IMR-90 (cell line): ENCODE measurements at regions not wholly inside any gene's neighbourhood (a gene's known extent, or its start where the extent isn't known, plus 50 kb on each side); places are given as distances from the start of the nearest gene placed in this dataset.

Experiments
- ATAC-seq: fragments of 200-7000 bp; cut with Tn5 transposase; 2 replicates; pipeline ENCODE4 v1.9.1; 2020; ENCODE audit warnings: low read depth, mild to moderate bottlenecking, moderate library complexity
- BruUV-seq: library from RNA; stranded (reverse); fragments of 400-500 nt; replicated peaks from 2 replicates; lab custom pipeline; 2021; lab: Mats Ljungman, UMichigan
- CTCF ChIA-PET: fragments of 300-600 bp; formaldehyde crosslinking; extraction: SDS; loops from one replicate; lab custom pipeline; 2021; ENCODE audit warnings: antibody characterized with exemption; lab: Yijun Ruan, JAX
- POLR2A ChIA-PET: fragments of 300-600 bp; sonication (Branson Sonifier 250); formaldehyde crosslinking; loops from one replicate; lab custom pipeline; 2022; ENCODE audit warnings: antibody characterized with exemption; ENCODE audit not compliant: unreplicated experiment; lab: Charles Lee
- DNase-seq: peaks from one replicate; pipeline ENCODE4 v3.0.0; 2013
- H2AFZ ChIP-seq: replicated peaks from 2 replicates; pipeline ENCODE3; 2013; ENCODE audit warnings: low read length, mild to moderate bottlenecking; ENCODE audit not compliant: poor library complexity
- H2AK5ac ChIP-seq: 2 replicates; pipeline ENCODE4 v1.6.1; 2013; ENCODE audit warnings: low read depth, low read length, inconsistent platforms
- H2AK9ac ChIP-seq: replicated peaks from 2 replicates; pipeline ENCODE3; 2013; ENCODE audit warnings: mild to moderate bottlenecking, low read depth, low read length, moderate library complexity; ENCODE audit not compliant: poor library complexity
- H2BK120ac ChIP-seq: 2 replicates; pipeline ENCODE4 v1.6.1; 2013; ENCODE audit warnings: low read depth, low read length, inconsistent platforms
- H2BK15ac ChIP-seq: 3 replicates; pipeline ENCODE4 v1.6.1; 2013; ENCODE audit warnings: low read depth, low read length, inconsistent platforms
- H2BK20ac ChIP-seq: 2 replicates; pipeline ENCODE4 v1.6.1; 2013; ENCODE audit warnings: low read depth, mild to moderate bottlenecking, inconsistent platforms, low read length, moderate library complexity
- H2BK5ac ChIP-seq: 2 replicates; pipeline ENCODE4 v1.6.1; 2013; ENCODE audit warnings: mild to moderate bottlenecking, low read depth, low read length, inconsistent platforms; ENCODE audit not compliant: poor library complexity, severe bottlenecking
- H3K14ac ChIP-seq: replicated peaks from 2 replicates; pipeline ENCODE4 v1.6.1; 2013; ENCODE audit warnings: low read depth, low read length, inconsistent platforms
- H3K18ac ChIP-seq: 2 replicates; pipeline ENCODE4 v1.6.1; 2013; ENCODE audit warnings: low read depth, low read length, control low read depth
- H3K23ac ChIP-seq: 2 replicates; pipeline ENCODE4 v1.6.1; 2013; ENCODE audit warnings: low read depth, low read length, inconsistent platforms
- H3K27ac ChIP-seq: 2 replicates; pipeline ENCODE4 v1.5.1; 2013; ENCODE audit warnings: mild to moderate bottlenecking, control low read depth, low read length; ENCODE audit not compliant: insufficient read depth
- H3K27me3 ChIP-seq: 2 replicates; pipeline ENCODE4 v1.6.1; 2013; ENCODE audit warnings: low read length; ENCODE audit not compliant: control insufficient read depth, insufficient read depth
- H3K36me3 ChIP-seq: 2 replicates; pipeline ENCODE4 v1.6.1; 2013; ENCODE audit warnings: low read length, mixed read lengths; ENCODE audit not compliant: control insufficient read depth, insufficient read depth
- H3K4ac ChIP-seq: 2 replicates; pipeline ENCODE4 v1.6.1; 2013; ENCODE audit warnings: low read depth, low read length, inconsistent platforms
- H3K4me1 ChIP-seq: 2 replicates; pipeline ENCODE4 v1.6.1; 2013; ENCODE audit warnings: low read length, mixed read lengths; ENCODE audit not compliant: control insufficient read depth, insufficient read depth
- H3K4me2 ChIP-seq: 2 replicates; pipeline ENCODE4 v1.6.1; 2013; ENCODE audit warnings: low read depth, mild to moderate bottlenecking, control low read depth, low read length, moderate library complexity
- H3K4me3 ChIP-seq: 2 replicates; pipeline ENCODE4 v1.5.1; 2013; ENCODE audit warnings: low read depth, mild to moderate bottlenecking, control low read depth, low read length, moderate library complexity; ENCODE audit not compliant: insufficient read depth
- H3K56ac ChIP-seq: 2 replicates; pipeline ENCODE4 v1.6.1; 2013; ENCODE audit warnings: low read length, inconsistent platforms; ENCODE audit not compliant: insufficient read depth; ENCODE audit errors: extremely low read depth
- H3K79me1 ChIP-seq, 2 experiments: 2 replicates each; pipeline ENCODE4 v1.6.1; 2013; ENCODE audit warnings: low read length in 2 of 2, inconsistent platforms in 1 of 2, low read depth in 1 of 2
- H3K9ac ChIP-seq: 2 replicates; pipeline ENCODE4 v1.6.1; 2013; ENCODE audit warnings: low read depth, low read length, control low read depth
- H3K9me1 ChIP-seq: 2 replicates; pipeline ENCODE4 v1.6.1; 2013; ENCODE audit warnings: low read length, inconsistent platforms; ENCODE audit not compliant: insufficient read depth
- H3K9me3 ChIP-seq: 2 replicates; pipeline ENCODE4 v1.6.1; 2013; ENCODE audit warnings: low read length; ENCODE audit not compliant: control insufficient read depth, insufficient read depth
- H4K20me1 ChIP-seq: 2 replicates; pipeline ENCODE4 v1.6.1; 2013; ENCODE audit warnings: low read length, inconsistent platforms; ENCODE audit not compliant: insufficient read depth
- H4K5ac ChIP-seq: 2 replicates; pipeline ENCODE4 v1.6.1; 2013; ENCODE audit warnings: mild to moderate bottlenecking, low read depth, low read length, control low read depth
- H4K8ac ChIP-seq, 2 experiments: 2 replicates each; pipeline ENCODE4 v1.6.1; 2013; ENCODE audit warnings: low read depth in 2 of 2, low read length in 2 of 2, control low read depth in 1 of 2, inconsistent platforms in 1 of 2
- H4K91ac ChIP-seq: 2 replicates; pipeline ENCODE4 v1.6.1; 2013; ENCODE audit warnings: low read depth, low read length, inconsistent platforms; ENCODE audit not compliant: insufficient read depth
- BHLHE40 ChIP-seq: fragments of 150-350 bp; IDR thresholded peaks from 2 replicates; pipeline ENCODE4 v1.6.1; 2016; ENCODE audit warnings: mild to moderate bottlenecking, low read depth, low read length
- FOS ChIP-seq: fragments of 150-350 bp; IDR thresholded peaks from 2 replicates; pipeline ENCODE4 v1.6.1; 2016; ENCODE audit warnings: low read depth, low read length
- MAZ ChIP-seq: IDR thresholded peaks from 2 replicates; pipeline ENCODE4 v1.6.1; 2012; ENCODE audit warnings: low read depth, mild to moderate bottlenecking, low read length, improper control_type of control experiment, moderate library complexity, borderline replicate concordance
- MXI1 ChIP-seq: IDR thresholded peaks from 2 replicates; pipeline ENCODE4 v1.6.1; 2012; ENCODE audit warnings: low read depth, mild to moderate bottlenecking, low read length, moderate library complexity, borderline replicate concordance
- NFE2L2 ChIP-seq: fragments of 150-350 bp; IDR thresholded peaks from 2 replicates; pipeline ENCODE4 v1.6.1; 2016; ENCODE audit warnings: low read depth, mild to moderate bottlenecking, low read length
- RCOR1 ChIP-seq: IDR thresholded peaks from 2 replicates; pipeline ENCODE4 v1.6.1; 2012; ENCODE audit warnings: mild to moderate bottlenecking, low read length, improper control_type of control experiment; ENCODE audit not compliant: insufficient replicate concordance
- RFX5 ChIP-seq: IDR thresholded peaks from 2 replicates; pipeline ENCODE4 v1.8.0; 2012; ENCODE audit warnings: low read depth, mild to moderate bottlenecking, low read length, moderate library complexity
- WGBS, 2 experiments: methylation state at CpG; one replicate each; pipeline versions ENCODE4 v1.1.5 to v1.1.7; 2013; ENCODE audit warnings: missing lambda C conversion rate in 2 of 2; ENCODE audit not compliant: insufficient read length in 1 of 2; ENCODE audit errors: extremely low coverage in 2 of 2; 5-methylcytosine and 5-hydroxymethylcytosine counted together
- dilution Hi-C: fragments of 300-500 bp; cut with HindIII; formaldehyde crosslinking; loops from one replicate; pipeline ENCODE4 v1.14.3; 2018; ENCODE audit warnings: low sequenced_read_pairs; ENCODE audit not compliant: unreplicated experiment
- in situ Hi-C: fragments of 300-500 bp; cut with MboI; formaldehyde crosslinking; loops from 3 replicates; pipeline ENCODE4 v1.14.3; 2019; ENCODE audit warnings: low sequenced_read_pairs, inconsistent platforms, mixed read lengths
- intact Hi-C: fragments of 100-400 bp; cut with micrococcal nuclease; formaldehyde crosslinking; loops from 2 replicates; pipeline ENCODE4 v1.10.0; 2022
- TF ChIP-seq, protein P1 (sequence below): conservative IDR thresholded peaks from 2 replicates; pipeline ENCODE4 v1.5.1; 2012; ENCODE audit warnings: mild to moderate bottlenecking, low read depth, low read length, improper control_type of control experiment
- TF ChIP-seq, protein P2 (sequence below): fragments of 150-350 bp; IDR thresholded peaks from 2 replicates; pipeline ENCODE4 v1.6.1; 2017; ENCODE audit warnings: mild to moderate bottlenecking, antibody characterized with exemption, low read length, low read depth

GRCh38 chr5:29213475-29213874 lies 1980.0 kb upstream of the CDH6 start:
- no peak overlapping the region for H4K91ac ChIP-seq
- peaks cover 2% of the 10 kb centered on the region; the same call in 1 of the 2 replicates for H3K9me3 ChIP-seq
- H2BK15ac ChIP-seq, result no peak overlapping the region
- no peak overlapping the region for H3K18ac ChIP-seq
- H3K14ac ChIP-seq, result no peak overlapping the region
- dilution Hi-C loops, result no loop called here
- H3K4me1 ChIP-seq, result no peaks in the 10 kb centered on the region
- CTCF ChIA-PET, result interaction anchor here (0.6 kb wide), 1 partner anchor 1378 kb away, joined by 3 read pairs; no protein-coding TSS in a partner anchor
- no peak overlapping the region for H3K4me2 ChIP-seq
- no peak overlapping the region for H2AFZ ChIP-seq
- H2BK5ac ChIP-seq, result no peak overlapping the region
- H3K79me1 ChIP-seq, result no peaks in the 10 kb centered on the region
- H3K4ac ChIP-seq, result no peak overlapping the region
- no peak overlapping the region for H4K8ac ChIP-seq
- no peak overlapping the region for H2BK20ac ChIP-seq
- no peak overlapping the region for H3K56ac ChIP-seq
- H3K27me3 ChIP-seq, result no peaks in the 10 kb centered on the region
- no peak overlapping the region for H4K5ac ChIP-seq
- no peaks in the 10 kb centered on the region for H4K20me1 ChIP-seq
- H2AK9ac ChIP-seq, result no peak overlapping the region
- DNase-seq (no peak), ATAC-seq (no peak)
- no peak overlapping the region for H3K9ac ChIP-seq
- no peak overlapping the region for H2AK5ac ChIP-seq
- WGBS, 2 experiments, result 100% methylated on average over 2 of the region's 3 CpGs; no CpG with 5 or more reads in 1 of the 2 experiments
- no peak for TF ChIP-seq BHLHE40
- no peak for TF ChIP-seq RFX5
- no peak for TF ChIP-seq FOS
- TF ChIP-seq, protein P1, sequence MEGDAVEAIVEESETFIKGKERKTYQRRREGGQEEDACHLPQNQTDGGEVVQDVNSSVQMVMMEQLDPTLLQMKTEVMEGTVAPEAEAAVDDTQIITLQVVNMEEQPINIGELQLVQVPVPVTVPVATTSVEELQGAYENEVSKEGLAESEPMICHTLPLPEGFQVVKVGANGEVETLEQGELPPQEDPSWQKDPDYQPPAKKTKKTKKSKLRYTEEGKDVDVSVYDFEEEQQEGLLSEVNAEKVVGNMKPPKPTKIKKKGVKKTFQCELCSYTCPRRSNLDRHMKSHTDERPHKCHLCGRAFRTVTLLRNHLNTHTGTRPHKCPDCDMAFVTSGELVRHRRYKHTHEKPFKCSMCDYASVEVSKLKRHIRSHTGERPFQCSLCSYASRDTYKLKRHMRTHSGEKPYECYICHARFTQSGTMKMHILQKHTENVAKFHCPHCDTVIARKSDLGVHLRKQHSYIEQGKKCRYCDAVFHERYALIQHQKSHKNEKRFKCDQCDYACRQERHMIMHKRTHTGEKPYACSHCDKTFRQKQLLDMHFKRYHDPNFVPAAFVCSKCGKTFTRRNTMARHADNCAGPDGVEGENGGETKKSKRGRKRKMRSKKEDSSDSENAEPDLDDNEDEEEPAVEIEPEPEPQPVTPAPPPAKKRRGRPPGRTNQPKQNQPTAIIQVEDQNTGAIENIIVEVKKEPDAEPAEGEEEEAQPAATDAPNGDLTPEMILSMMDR, result no peak
- no peak for TF ChIP-seq NFE2L2
- TF ChIP-seq RCOR1, result no peak
- TF ChIP-seq, protein P2, sequence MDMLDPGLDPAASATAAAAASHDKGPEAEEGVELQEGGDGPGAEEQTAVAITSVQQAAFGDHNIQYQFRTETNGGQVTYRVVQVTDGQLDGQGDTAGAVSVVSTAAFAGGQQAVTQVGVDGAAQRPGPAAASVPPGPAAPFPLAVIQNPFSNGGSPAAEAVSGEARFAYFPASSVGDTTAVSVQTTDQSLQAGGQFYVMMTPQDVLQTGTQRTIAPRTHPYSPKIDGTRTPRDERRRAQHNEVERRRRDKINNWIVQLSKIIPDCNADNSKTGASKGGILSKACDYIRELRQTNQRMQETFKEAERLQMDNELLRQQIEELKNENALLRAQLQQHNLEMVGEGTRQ, result no peak
- no peak for TF ChIP-seq MXI1
- no peak for TF ChIP-seq MAZ
- H2BK120ac ChIP-seq, result no peak overlapping the region
- intact Hi-C loops, result no loop called here
- H3K36me3 ChIP-seq, result no peaks in the 10 kb centered on the region
- H3K27ac ChIP-seq, result no peak overlapping the region
- no peaks in the 10 kb centered on the region for H3K9me1 ChIP-seq
- H3K23ac ChIP-seq, result no peak overlapping the region
- no peak overlapping the region for H3K4me3 ChIP-seq
- in situ Hi-C loops, result no loop called here
- POLR2A ChIA-PET, result no interaction called here
- no TSS peak for BruUV-seq
